ENCODE measurements at regions not wholly inside any gene's neighbourhood (a gene's known extent, or its start where the extent isn't known, plus 50 kb on each side); places are given as distances from the start of the nearest gene placed in this dataset.

DNA sequence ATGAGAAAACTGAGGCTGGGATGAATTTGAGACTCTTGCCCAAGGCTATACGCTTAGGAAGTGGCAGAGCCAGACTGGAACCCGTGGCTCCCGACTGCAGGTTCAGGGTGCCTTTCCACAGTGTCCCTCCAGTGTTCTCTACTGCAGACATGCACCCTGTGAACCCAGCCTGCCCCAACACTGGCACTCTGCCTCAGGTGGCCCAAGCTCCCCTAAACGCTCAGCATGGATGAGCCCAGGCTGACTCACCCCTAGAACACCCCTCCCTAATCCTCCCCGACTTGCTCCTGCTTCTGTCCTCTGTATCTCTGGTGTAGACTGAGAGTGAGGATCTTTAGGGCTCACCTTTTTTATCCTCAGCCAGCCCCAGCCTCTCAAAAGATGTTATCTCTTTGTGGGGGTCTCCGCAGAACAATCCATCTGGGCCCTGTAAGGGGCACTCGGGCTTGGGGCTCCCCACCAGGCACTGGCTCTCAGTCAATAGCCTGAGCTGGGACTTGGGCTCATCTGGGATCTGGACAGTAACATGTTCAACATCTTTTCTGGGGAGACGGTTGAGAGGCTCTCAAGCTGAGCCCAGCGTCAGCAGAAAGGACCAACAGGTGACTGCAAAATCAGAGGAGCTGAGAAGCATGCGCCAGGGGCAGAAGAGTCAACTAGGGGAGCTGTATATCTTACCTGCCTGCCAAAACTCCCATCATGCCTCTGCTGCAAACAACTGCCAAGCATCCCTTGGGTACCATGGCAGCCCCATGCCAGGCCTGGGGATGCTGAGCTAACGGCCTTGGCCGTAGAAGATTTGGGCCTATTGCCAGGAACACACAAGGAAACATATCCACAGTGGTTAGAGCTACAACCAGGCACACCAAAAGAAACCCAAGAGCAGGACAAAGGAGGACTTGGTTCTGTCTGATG is 176.2 kb downstream of the BUD13 start:
- Mint-ChIP-seq H3K36me3 (ENCODE audit: unreplicated experiment) (no peaks in the 10 kb centered on the region), H3K27me3 (ENCODE audit: unreplicated experiment) (peaks cover 2% of the 10 kb centered on the region), H3K9me3 (ENCODE audit: unreplicated experiment) (no peaks in the 10 kb centered on the region), H3K27ac (ENCODE audit: unreplicated experiment) (no peak overlapping the region), H3K4me1 (ENCODE audit: unreplicated experiment) (no peaks in the 10 kb centered on the region), H3K4me3 (ENCODE audit: unreplicated experiment) (no peak overlapping the region)
- TF ChIP-seq, protein P1, sequence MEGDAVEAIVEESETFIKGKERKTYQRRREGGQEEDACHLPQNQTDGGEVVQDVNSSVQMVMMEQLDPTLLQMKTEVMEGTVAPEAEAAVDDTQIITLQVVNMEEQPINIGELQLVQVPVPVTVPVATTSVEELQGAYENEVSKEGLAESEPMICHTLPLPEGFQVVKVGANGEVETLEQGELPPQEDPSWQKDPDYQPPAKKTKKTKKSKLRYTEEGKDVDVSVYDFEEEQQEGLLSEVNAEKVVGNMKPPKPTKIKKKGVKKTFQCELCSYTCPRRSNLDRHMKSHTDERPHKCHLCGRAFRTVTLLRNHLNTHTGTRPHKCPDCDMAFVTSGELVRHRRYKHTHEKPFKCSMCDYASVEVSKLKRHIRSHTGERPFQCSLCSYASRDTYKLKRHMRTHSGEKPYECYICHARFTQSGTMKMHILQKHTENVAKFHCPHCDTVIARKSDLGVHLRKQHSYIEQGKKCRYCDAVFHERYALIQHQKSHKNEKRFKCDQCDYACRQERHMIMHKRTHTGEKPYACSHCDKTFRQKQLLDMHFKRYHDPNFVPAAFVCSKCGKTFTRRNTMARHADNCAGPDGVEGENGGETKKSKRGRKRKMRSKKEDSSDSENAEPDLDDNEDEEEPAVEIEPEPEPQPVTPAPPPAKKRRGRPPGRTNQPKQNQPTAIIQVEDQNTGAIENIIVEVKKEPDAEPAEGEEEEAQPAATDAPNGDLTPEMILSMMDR (IDR thresholded peaks at IDR 0.05), result no peak
- DNase-seq (ENCODE audit: extremely low spot score, unreplicated experiment), result no peak

DNA sequence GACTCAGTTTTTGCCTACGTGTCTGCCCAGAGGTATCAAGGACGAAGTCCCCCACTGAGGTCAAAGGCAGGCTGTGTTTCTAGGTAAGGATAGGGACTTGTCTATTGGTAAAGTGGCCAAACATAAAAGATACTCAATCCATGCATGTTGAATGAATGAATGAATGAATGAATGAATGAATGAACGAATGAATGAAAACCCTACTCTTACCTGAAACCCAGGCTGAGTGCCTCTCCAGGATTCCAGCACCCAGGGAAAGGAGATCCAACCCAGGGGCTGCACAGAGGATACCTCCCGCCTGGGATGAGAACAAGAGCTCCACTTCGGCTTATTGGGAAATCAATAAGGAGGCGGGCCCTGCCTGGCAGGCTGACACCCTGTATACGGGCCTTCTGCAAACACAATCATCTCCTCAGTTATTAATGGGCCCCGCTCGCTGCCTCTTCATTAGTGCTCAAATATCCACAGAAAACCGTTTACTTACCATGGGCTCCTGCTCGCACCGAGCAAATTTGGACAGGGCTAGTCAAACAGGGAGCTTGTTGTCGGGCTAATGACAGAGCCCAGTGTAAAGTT is 177.4 kb downstream of the BUD13 start:
- H3K27me3 Mint-ChIP-seq (ENCODE audit: unreplicated experiment), result peaks cover 2% of the 10 kb centered on the region

DNA sequence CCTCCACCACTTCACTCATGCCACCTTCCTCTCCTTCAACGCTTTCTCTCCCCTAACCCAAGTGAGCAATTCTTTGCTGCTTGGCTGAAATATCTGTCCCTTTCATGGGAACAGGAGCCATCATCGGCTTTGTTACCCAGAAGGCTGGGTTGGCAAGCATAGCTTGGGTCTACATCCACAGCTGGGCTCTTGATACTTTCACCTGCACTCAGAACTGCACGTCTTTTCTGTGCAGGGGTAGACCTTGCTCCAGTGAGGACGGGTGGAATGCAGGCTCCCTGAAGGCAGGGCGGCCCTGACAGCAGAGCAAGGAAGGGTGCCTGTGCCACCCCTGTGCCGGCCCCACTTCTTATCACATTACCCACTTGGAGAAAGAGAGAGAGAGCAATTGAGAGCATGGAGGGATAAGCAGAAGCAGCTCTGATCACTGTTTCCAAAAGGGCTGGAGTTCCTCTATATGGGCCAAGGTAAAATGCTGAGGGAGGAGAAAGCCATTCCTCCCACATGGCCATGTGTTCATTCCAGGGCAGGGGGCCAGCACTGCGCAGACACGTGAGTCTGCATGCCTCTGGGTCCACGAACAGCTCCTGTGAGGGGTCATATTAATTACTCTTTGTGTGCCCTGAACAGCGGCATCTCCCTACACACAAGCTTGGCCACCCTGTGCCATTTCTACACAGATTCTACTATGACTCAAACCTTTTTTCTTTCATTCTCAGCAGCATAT is 181.8 kb downstream of the BUD13 start:
- TF ChIP-seq, protein P1 (IDR thresholded peaks at IDR 0.05), result no peak
- Mint-ChIP-seq H3K9me3 (ENCODE audit: unreplicated experiment) (no peaks in the 10 kb centered on the region), H3K36me3 (ENCODE audit: unreplicated experiment) (no peaks in the 10 kb centered on the region), H3K4me3 (ENCODE audit: unreplicated experiment) (no peak overlapping the region), H3K27me3 (ENCODE audit: unreplicated experiment) (peaks cover 2% of the 10 kb centered on the region), H3K27ac (ENCODE audit: unreplicated experiment) (no peak overlapping the region), H3K4me1 (ENCODE audit: unreplicated experiment) (no peaks in the 10 kb centered on the region)
- DNase-seq (ENCODE audit: extremely low spot score, unreplicated experiment), result no peak

More for the DNA sequence above, 177.4 kb downstream of the BUD13 start:
- H3K27ac Mint-ChIP-seq (ENCODE audit: unreplicated experiment), result no peak overlapping the region
- no peak for DNase-seq (ENCODE audit: extremely low spot score, unreplicated experiment)
- TF ChIP-seq, protein P1 (IDR thresholded peaks at IDR 0.05), result no peak
- H3K4me1 Mint-ChIP-seq (ENCODE audit: unreplicated experiment), result no peaks in the 10 kb centered on the region
- H3K4me3 Mint-ChIP-seq (ENCODE audit: unreplicated experiment), result no peak overlapping the region
- no peaks in the 10 kb centered on the region for H3K9me3 Mint-ChIP-seq (ENCODE audit: unreplicated experiment)
- H3K36me3 Mint-ChIP-seq (ENCODE audit: unreplicated experiment), result no peaks in the 10 kb centered on the region

DNA sequence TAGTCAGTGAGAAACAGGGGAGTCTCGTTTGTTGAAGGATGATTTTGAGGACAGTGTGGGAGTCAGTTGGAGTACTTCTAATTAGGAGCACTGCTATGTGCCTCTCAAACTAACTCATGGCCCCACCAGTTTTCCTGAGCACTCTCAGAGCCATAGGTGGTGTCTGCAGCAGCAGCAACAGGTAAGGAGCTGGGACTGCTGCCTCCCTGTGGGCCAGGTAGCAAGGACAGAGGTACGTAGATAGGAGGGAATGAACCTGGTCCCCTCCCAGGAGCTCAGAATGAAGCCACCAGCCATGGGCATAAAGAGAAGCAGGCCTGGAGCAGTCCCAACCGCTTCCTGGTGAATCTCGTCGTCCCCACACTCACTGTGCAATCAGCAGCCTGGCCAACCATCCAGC is 183.4 kb downstream of the BUD13 start:
- no peaks in the 10 kb centered on the region for H3K36me3 Mint-ChIP-seq (ENCODE audit: unreplicated experiment)
- H3K27ac Mint-ChIP-seq (ENCODE audit: unreplicated experiment), result no peak overlapping the region
- H3K9me3 Mint-ChIP-seq (ENCODE audit: unreplicated experiment), result no peaks in the 10 kb centered on the region
- TF ChIP-seq, protein P1 (IDR thresholded peaks at IDR 0.05), result no peak
- H3K4me3 Mint-ChIP-seq (ENCODE audit: unreplicated experiment), result no peak overlapping the region
- peaks cover 3% of the 10 kb centered on the region for H3K27me3 Mint-ChIP-seq (ENCODE audit: unreplicated experiment)
- H3K4me1 Mint-ChIP-seq (ENCODE audit: unreplicated experiment), result no peaks in the 10 kb centered on the region
- DNase-seq (ENCODE audit: extremely low spot score, unreplicated experiment), result no peak

DNA sequence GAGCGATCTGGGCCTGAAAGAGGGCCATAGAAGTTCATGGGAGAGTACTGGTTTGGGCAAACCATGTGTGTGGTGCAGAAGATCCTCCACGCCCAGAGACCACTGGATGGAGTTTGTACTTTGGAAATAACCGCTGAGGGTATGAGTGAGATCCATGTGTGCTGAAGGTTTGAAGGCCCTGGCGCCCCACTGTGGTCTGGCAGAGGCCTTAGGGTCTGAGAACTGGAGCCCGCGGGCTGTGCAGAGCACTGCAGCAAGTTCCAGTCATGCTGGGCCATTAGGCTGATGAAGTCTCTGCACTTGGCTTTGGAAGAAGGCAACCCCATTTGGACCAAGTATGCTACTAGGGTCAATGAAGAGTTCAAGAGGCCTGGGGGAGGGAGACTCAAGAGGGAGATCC is 186.4 kb downstream of the BUD13 start:
- peaks cover 24% of the 10 kb centered on the region for H3K27me3 Mint-ChIP-seq (ENCODE audit: unreplicated experiment)
- H3K36me3 Mint-ChIP-seq (ENCODE audit: unreplicated experiment), result no peaks in the 10 kb centered on the region
- TF ChIP-seq, protein P1 (IDR thresholded peaks at IDR 0.05), result no peak
- H3K4me1 Mint-ChIP-seq (ENCODE audit: unreplicated experiment), result no peaks in the 10 kb centered on the region
- H3K9me3 Mint-ChIP-seq (ENCODE audit: unreplicated experiment), result no peaks in the 10 kb centered on the region
- no peak overlapping the region for H3K27ac Mint-ChIP-seq (ENCODE audit: unreplicated experiment)
- no peak overlapping the region for H3K4me3 Mint-ChIP-seq (ENCODE audit: unreplicated experiment)
- DNase-seq (ENCODE audit: extremely low spot score, unreplicated experiment), result no peak
